HepG2 (cell line): ENCODE measurements at regions not wholly inside any gene's neighbourhood (a gene's known extent, or its start where the extent isn't known, plus 50 kb on each side); places are given as distances from the start of the nearest gene placed in this dataset.

ENCODE experiments used
- ATAC-seq: fragments of 200-7000 bp; cut with Tn5 transposase; 3 replicates; pipeline ENCODE4 v1.9.1; 2020; ENCODE audit warnings: mild to moderate bottlenecking, moderate library complexity
- BruUV-seq: library from RNA; stranded (reverse); fragments of 400-500 nt; replicated peaks from 2 replicates; lab custom pipeline; 2021; lab: Mats Ljungman, UMichigan
- CTCF ChIA-PET: fragments of 300-600 bp; formaldehyde crosslinking; extraction: SDS; loops from one replicate; lab custom pipeline; 2021; ENCODE audit warnings: low total read pairs, inconsistent platforms, low intra/inter-chr PET ratio; lab: Yijun Ruan, JAX
- POLR2A ChIA-PET: fragments of 350-600 bp; sonication (Branson Sonifier 250); formaldehyde crosslinking; loops from one replicate; lab custom pipeline; 2020; ENCODE audit warnings: antibody characterized with exemption, inconsistent platforms; lab: Yijun Ruan, JAX
- DNase-seq: peaks from one replicate; pipeline ENCODE4 v3.0.0-alpha.2; 2015; ENCODE audit warnings: low spot score
- FAIRE-seq: peaks from 3 replicates; lab custom pipeline; 2011; peaks lifted over from hg19 to GRCh38; lab: Jason Lieb, UNC
- H2AFZ ChIP-seq: one replicate; pipeline ENCODE4 v1.6.1; 2011; ENCODE audit warnings: low read length, inconsistent platforms
- H3K27ac ChIP-seq: fragments of 300-600 bp; 3 replicates; pipeline ENCODE4 v1.8.0; 2011; ENCODE audit warnings: mixed run types, mild to moderate bottlenecking, mixed read lengths, low read length, inconsistent platforms; ENCODE audit not compliant: insufficient read depth; ENCODE audit errors: extremely low read length
- H3K27me3 ChIP-seq, 2 experiments: fragments of 200-600 bp in 1 of 2; 2 replicates in 1 of 2; 3 replicates in 1 of 2; pipeline versions ENCODE4 v1.6.0 to v1.8.0; 2011; ENCODE audit warnings: low read length in 2 of 2, mild to moderate bottlenecking in 2 of 2, moderate library complexity in 2 of 2, inconsistent platforms in 1 of 2; ENCODE audit not compliant: insufficient read depth in 2 of 2, control insufficient read depth in 1 of 2
- H3K36me3 ChIP-seq, 2 experiments: fragments of 200-600 bp in 1 of 2; replicated peaks in 1 of 2; 2 replicates in 1 of 2; 3 replicates in 1 of 2; pipeline versions ENCODE4 v1.5.1 to v1.8.0; 2011; ENCODE audit warnings: low read length in 2 of 2, inconsistent platforms in 1 of 2; ENCODE audit not compliant: insufficient read depth in 2 of 2, control insufficient read depth in 1 of 2
- H3K4me1 ChIP-seq: 2 replicates; pipeline ENCODE4 v1.5.1; 2012; ENCODE audit warnings: low read length, inconsistent platforms; ENCODE audit not compliant: insufficient read depth
- H3K4me2 ChIP-seq: 2 replicates; pipeline ENCODE4 v1.6.0; 2011; ENCODE audit warnings: low read depth, low read length, inconsistent platforms
- H3K4me3 ChIP-seq, 3 experiments: fragments of 200-600 bp in 1 of 3; sonication (generic), shearing (Covaris generic) in 1 of 3; replicated peaks in 1 of 3; 2 replicates each; pipeline ENCODE4 v1.5.1; 2011 to 2016; ENCODE audit warnings: low read length in 3 of 3, inconsistent platforms in 2 of 3, low read depth in 2 of 3, mild to moderate bottlenecking in 2 of 3, control low read depth in 1 of 3, mixed read lengths in 1 of 3; ENCODE audit not compliant: insufficient read depth in 1 of 3
- H3K79me2 ChIP-seq: one replicate; pipeline ENCODE4 v1.6.1; 2011; ENCODE audit warnings: low read length, inconsistent platforms; ENCODE audit not compliant: insufficient read depth
- H3K9ac ChIP-seq: 2 replicates; pipeline ENCODE4 v1.6.0; 2011; ENCODE audit warnings: mild to moderate bottlenecking, low read depth, low read length, inconsistent platforms; ENCODE audit not compliant: insufficient read depth
- H3K9me3 ChIP-seq: 2 replicates; pipeline ENCODE4 v1.5.1; 2012; ENCODE audit warnings: mild to moderate bottlenecking, low read length
- H4K20me1 ChIP-seq: 2 replicates; pipeline ENCODE4 v1.6.0; 2011; ENCODE audit warnings: inconsistent platforms, mild to moderate bottlenecking, low read length, moderate library complexity; ENCODE audit not compliant: insufficient read depth
- NAIF1 ChIP-seq: sonication (generic); formaldehyde crosslinking; IDR thresholded peaks from 2 replicates; pipeline ENCODE4 v1.5.0; 2020; ENCODE audit warnings: mild to moderate bottlenecking, missing genetic modification reagents, borderline replicate concordance
- ZNF430 ChIP-seq: sonication (generic); formaldehyde crosslinking; IDR thresholded peaks from 2 replicates; pipeline ENCODE4 v1.9.0; 2021; ENCODE audit warnings: mild to moderate bottlenecking, missing genetic modification reagents
- WGBS: methylation state at CpG from one replicate; pipeline ENCODE4 v1.1.6; 2017; ENCODE audit warnings: low lambda C conversion rate; 5-methylcytosine and 5-hydroxymethylcytosine counted together
- in situ Hi-C: cut with HindIII; loops from 2 replicates; pipeline ENCODE4 v1.10.0; 2017; ENCODE audit warnings: low pct_unique_long_range_greater_than_20kb; ENCODE audit not compliant: extremely low pct_ligation_motif_present
- intact Hi-C: fragments of 100-400 bp; cut with micrococcal nuclease; formaldehyde crosslinking; loops from one replicate; pipeline ENCODE4 v1.10.0; 2022; ENCODE audit not compliant: unreplicated experiment
- TF ChIP-seq, protein P1 (sequence below): sonication (generic); formaldehyde crosslinking; IDR thresholded peaks from 2 replicates; pipeline ENCODE4 v1.4.0; 2020; ENCODE audit warnings: missing genetic modification reagents, borderline replicate concordance
- TF ChIP-seq, protein P2 (sequence below): sonication (generic); formaldehyde crosslinking; IDR thresholded peaks from 2 replicates; pipeline ENCODE4 v1.4.0; 2020; ENCODE audit warnings: missing genetic modification reagents
- TF ChIP-seq, protein P3 (sequence below): sonication (generic); formaldehyde crosslinking; IDR thresholded peaks from 2 replicates; pipeline ENCODE4 v1.8.0; 2022; ENCODE audit warnings: mild to moderate bottlenecking, missing genetic modification reagents, moderate library complexity

DNA sequence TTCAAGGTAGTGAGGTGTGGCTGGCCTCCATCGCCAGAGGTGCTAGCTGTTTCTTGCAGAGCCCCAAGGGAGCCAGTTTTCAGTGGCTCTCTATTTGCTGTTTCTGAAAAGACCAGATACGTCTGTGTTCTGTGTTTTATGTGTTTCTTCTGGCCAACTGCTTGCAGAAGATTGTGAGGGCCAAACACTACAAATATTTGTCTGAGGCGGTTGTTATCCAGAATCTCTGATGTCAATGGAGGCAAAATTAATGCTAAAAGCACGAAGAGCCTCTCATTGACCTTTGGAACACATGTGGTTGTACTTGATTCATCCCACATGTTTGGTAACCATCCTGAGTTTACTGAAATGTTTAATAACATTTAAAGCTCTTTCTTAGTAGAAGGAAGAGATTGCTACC is 113.9 kb downstream of the CT47B1 start:
- DNase-seq (peak; percentile 7), FAIRE-seq (no peak), ATAC-seq (no peak)
- Histone ChIP-seq H3K36me3 (no peaks in the 10 kb centered on the region), H3K4me1 (peaks cover 14% of the 10 kb centered on the region), H3K27me3 (no peaks in the 10 kb centered on the region), H3K9me3 (no peaks in the 10 kb centered on the region), H2AFZ (no peak overlapping the region), H3K4me3 (no peak overlapping the region), H4K20me1 (no peaks in the 10 kb centered on the region), H3K79me2 (no peaks in the 10 kb centered on the region), H3K4me2 (no peak overlapping the region), H3K27ac (no peak overlapping the region), H3K9ac (no peak overlapping the region)
- TF ChIP-seq ZNF430 (CRISPR knock-in tag) (no peak), NAIF1 (no peak)
- TF ChIP-seq, protein P1, sequence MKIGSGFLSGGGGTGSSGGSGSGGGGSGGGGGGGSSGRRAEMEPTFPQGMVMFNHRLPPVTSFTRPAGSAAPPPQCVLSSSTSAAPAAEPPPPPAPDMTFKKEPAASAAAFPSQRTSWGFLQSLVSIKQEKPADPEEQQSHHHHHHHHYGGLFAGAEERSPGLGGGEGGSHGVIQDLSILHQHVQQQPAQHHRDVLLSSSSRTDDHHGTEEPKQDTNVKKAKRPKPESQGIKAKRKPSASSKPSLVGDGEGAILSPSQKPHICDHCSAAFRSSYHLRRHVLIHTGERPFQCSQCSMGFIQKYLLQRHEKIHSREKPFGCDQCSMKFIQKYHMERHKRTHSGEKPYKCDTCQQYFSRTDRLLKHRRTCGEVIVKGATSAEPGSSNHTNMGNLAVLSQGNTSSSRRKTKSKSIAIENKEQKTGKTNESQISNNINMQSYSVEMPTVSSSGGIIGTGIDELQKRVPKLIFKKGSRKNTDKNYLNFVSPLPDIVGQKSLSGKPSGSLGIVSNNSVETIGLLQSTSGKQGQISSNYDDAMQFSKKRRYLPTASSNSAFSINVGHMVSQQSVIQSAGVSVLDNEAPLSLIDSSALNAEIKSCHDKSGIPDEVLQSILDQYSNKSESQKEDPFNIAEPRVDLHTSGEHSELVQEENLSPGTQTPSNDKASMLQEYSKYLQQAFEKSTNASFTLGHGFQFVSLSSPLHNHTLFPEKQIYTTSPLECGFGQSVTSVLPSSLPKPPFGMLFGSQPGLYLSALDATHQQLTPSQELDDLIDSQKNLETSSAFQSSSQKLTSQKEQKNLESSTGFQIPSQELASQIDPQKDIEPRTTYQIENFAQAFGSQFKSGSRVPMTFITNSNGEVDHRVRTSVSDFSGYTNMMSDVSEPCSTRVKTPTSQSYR: no peak
- TF ChIP-seq, protein P2, sequence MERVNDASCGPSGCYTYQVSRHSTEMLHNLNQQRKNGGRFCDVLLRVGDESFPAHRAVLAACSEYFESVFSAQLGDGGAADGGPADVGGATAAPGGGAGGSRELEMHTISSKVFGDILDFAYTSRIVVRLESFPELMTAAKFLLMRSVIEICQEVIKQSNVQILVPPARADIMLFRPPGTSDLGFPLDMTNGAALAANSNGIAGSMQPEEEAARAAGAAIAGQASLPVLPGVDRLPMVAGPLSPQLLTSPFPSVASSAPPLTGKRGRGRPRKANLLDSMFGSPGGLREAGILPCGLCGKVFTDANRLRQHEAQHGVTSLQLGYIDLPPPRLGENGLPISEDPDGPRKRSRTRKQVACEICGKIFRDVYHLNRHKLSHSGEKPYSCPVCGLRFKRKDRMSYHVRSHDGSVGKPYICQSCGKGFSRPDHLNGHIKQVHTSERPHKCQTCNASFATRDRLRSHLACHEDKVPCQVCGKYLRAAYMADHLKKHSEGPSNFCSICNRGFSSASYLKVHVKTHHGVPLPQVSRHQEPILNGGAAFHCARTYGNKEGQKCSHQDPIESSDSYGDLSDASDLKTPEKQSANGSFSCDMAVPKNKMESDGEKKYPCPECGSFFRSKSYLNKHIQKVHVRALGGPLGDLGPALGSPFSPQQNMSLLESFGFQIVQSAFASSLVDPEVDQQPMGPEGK (CRISPR knock-in tag): no peak
- TF ChIP-seq, protein P3, sequence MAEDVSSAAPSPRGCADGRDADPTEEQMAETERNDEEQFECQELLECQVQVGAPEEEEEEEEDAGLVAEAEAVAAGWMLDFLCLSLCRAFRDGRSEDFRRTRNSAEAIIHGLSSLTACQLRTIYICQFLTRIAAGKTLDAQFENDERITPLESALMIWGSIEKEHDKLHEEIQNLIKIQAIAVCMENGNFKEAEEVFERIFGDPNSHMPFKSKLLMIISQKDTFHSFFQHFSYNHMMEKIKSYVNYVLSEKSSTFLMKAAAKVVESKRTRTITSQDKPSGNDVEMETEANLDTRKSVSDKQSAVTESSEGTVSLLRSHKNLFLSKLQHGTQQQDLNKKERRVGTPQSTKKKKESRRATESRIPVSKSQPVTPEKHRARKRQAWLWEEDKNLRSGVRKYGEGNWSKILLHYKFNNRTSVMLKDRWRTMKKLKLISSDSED: no peak
- BruUV-seq: no TSS peak
- intact Hi-C loops (no loop called here), in situ Hi-C loops (no loop called here)
- WGBS: 27% methylated on average over 3 of the region's 4 CpGs
- ChIA-PET POLR2A (interaction anchor here (1.3 kb wide), 1 partner anchor 9 kb away, joined by 6 read pairs; no protein-coding TSS in a partner anchor), CTCF (no interaction called here)
